IPS-20b (cell line): ENCODE measurements at regions not wholly inside any gene's neighbourhood (a gene's known extent, or its start where the extent isn't known, plus 50 kb on each side); places are given as distances from the start of the nearest gene placed in this dataset.
A peak's percentile ranks its signal among the peaks of the same experiment; 100 is the strongest.
"Not testable (repeated sequence)": the region's sequence is repeated elsewhere in the genome, so short reads cannot be mapped to it uniquely, and the experiment has no call there.

Source experiments
- H3K27ac ChIP-seq: one replicate; pipeline ENCODE4 v1.5.1; 2013; ENCODE audit warnings: low read length
- H3K27me3 ChIP-seq: 2 replicates; pipeline ENCODE4 v1.6.1; 2013; ENCODE audit warnings: mild to moderate bottlenecking, low read length, inconsistent platforms; ENCODE audit not compliant: insufficient read depth
- H3K36me3 ChIP-seq: 2 replicates; pipeline ENCODE4 v1.6.1; 2013; ENCODE audit warnings: low read depth, mild to moderate bottlenecking, inconsistent platforms, low read length, moderate library complexity; ENCODE audit not compliant: insufficient read depth
- H3K4me1 ChIP-seq: 2 replicates; pipeline ENCODE4 v1.6.1; 2013; ENCODE audit warnings: mild to moderate bottlenecking, control low read depth, inconsistent platforms, low read length, moderate library complexity; ENCODE audit not compliant: insufficient read depth
- H3K4me3 ChIP-seq: 2 replicates; pipeline ENCODE4 v1.5.1; 2013; ENCODE audit warnings: mild to moderate bottlenecking, low read length, inconsistent platforms
- H3K9ac ChIP-seq: 2 replicates; pipeline ENCODE4 v1.6.1; 2013; ENCODE audit warnings: low read depth, mild to moderate bottlenecking, inconsistent platforms, low read length, moderate library complexity
- H3K9me3 ChIP-seq: 2 replicates; pipeline ENCODE4 v1.6.1; 2013; ENCODE audit warnings: mild to moderate bottlenecking, low read depth, low read length, inconsistent platforms; ENCODE audit not compliant: insufficient read depth

GRCh38 chr9:42335342-42335741 lies 151.9 kb downstream of the SPATA31A6 start:
- not testable (repeated sequence) for H3K4me1 ChIP-seq, H3K9me3 ChIP-seq, H3K4me3 ChIP-seq, H3K9ac ChIP-seq, H3K27ac ChIP-seq, H3K27me3 ChIP-seq, H3K36me3 ChIP-seq

- not testable (repeated sequence) for H3K4me3 ChIP-seq, H3K9ac ChIP-seq, H3K27me3 ChIP-seq, H3K27ac ChIP-seq, H3K36me3 ChIP-seq, H3K4me1 ChIP-seq, H3K9me3 ChIP-seq
Observed at GRCh38 chr9:42335984-42336657, 152.7 kb downstream of the SPATA31A6 start.

GRCh38 chr9:42338275-42338674 lies 154.8 kb downstream of the SPATA31A6 start:
- not testable (repeated sequence) for H3K9me3 ChIP-seq, H3K4me3 ChIP-seq, H3K36me3 ChIP-seq, H3K27ac ChIP-seq, H3K4me1 ChIP-seq, H3K9ac ChIP-seq, H3K27me3 ChIP-seq

GRCh38 chr9:42339671-42340434 lies 156.4 kb downstream of the SPATA31A6 start:
- not testable (repeated sequence) for H3K9me3 ChIP-seq, H3K4me3 ChIP-seq, H3K27ac ChIP-seq, H3K27me3 ChIP-seq, H3K4me1 ChIP-seq, H3K36me3 ChIP-seq, H3K9ac ChIP-seq

GRCh38 chr9:42340435-42340723 lies 156.9 kb downstream of the SPATA31A6 start:
- H3K27me3 ChIP-seq, H3K4me1 ChIP-seq, H3K9me3 ChIP-seq, H3K4me3 ChIP-seq, H3K27ac ChIP-seq, H3K36me3 ChIP-seq, H3K9ac ChIP-seq: not testable (repeated sequence)

- not testable (repeated sequence) for H3K36me3 ChIP-seq, H3K27me3 ChIP-seq, H3K4me1 ChIP-seq, H3K9ac ChIP-seq, H3K27ac ChIP-seq, H3K9me3 ChIP-seq, H3K4me3 ChIP-seq
Observed at GRCh38 chr9:42341860-42342259, 158.4 kb downstream of the SPATA31A6 start.

- H3K9ac ChIP-seq, H3K27me3 ChIP-seq, H3K4me1 ChIP-seq, H3K4me3 ChIP-seq, H3K27ac ChIP-seq, H3K36me3 ChIP-seq, H3K9me3 ChIP-seq: not testable (repeated sequence)
Observed at GRCh38 chr9:42342297-42342696, 158.8 kb downstream of the SPATA31A6 start.

GRCh38 chr9:42344508-42344907 lies 161.0 kb downstream of the SPATA31A6 start:
- not testable (repeated sequence) for H3K9me3 ChIP-seq, H3K27me3 ChIP-seq, H3K36me3 ChIP-seq, H3K9ac ChIP-seq, H3K4me3 ChIP-seq, H3K4me1 ChIP-seq, H3K27ac ChIP-seq

GRCh38 chr9:42346916-42347315 lies 163.5 kb downstream of the SPATA31A6 start:
- not testable (repeated sequence) for H3K9ac ChIP-seq, H3K4me3 ChIP-seq, H3K4me1 ChIP-seq, H3K9me3 ChIP-seq, H3K27ac ChIP-seq, H3K27me3 ChIP-seq, H3K36me3 ChIP-seq

- not testable (repeated sequence) for H3K9me3 ChIP-seq, H3K27me3 ChIP-seq, H3K4me1 ChIP-seq, H3K27ac ChIP-seq, H3K4me3 ChIP-seq, H3K9ac ChIP-seq, H3K36me3 ChIP-seq
Observed at GRCh38 chr9:42349181-42349580, 165.7 kb downstream of the SPATA31A6 start.

GRCh38 chr9:42350412-42350811 lies 167.0 kb downstream of the SPATA31A6 start:
- H3K4me3 ChIP-seq, H3K27ac ChIP-seq, H3K27me3 ChIP-seq, H3K9ac ChIP-seq, H3K9me3 ChIP-seq, H3K4me1 ChIP-seq, H3K36me3 ChIP-seq: not testable (repeated sequence)

- not testable (repeated sequence) for H3K36me3 ChIP-seq
- peak overlapping the region; percentile 13; the same call in 1 of the 2 replicates for H3K4me3 ChIP-seq
Observed at GRCh38 chr9:42357604-42358373, 174.3 kb downstream of the SPATA31A6 start.

More at GRCh38 chr9:42357604-42358373, 174.3 kb downstream of the SPATA31A6 start:
- not testable (repeated sequence) for H3K27ac ChIP-seq, H3K27me3 ChIP-seq, H3K9ac ChIP-seq, H3K9me3 ChIP-seq
- H3K4me1 ChIP-seq = peaks cover 16% of the 10 kb centered on the region
